NT2/D1 (cell line): ENCODE measurements at regions not wholly inside any gene's neighbourhood (a gene's known extent, or its start where the extent isn't known, plus 50 kb on each side); places are given as distances from the start of the nearest gene placed in this dataset.

Experiments
- DNase-seq: peaks from one replicate; pipeline ENCODE4 v3.0.0-alpha.2; 2011; ENCODE audit warnings: low read depth, low spot score
- H3K27me3 ChIP-seq: 2 replicates; pipeline ENCODE4 v1.6.0; 2011; ENCODE audit warnings: mild to moderate bottlenecking; ENCODE audit not compliant: insufficient read length, insufficient read depth
- H3K36me3 ChIP-seq: 2 replicates; pipeline ENCODE4 v1.6.1; 2011; ENCODE audit warnings: mild to moderate bottlenecking, low read length, mixed read lengths; ENCODE audit not compliant: insufficient read depth, insufficient read length
- H3K4me1 ChIP-seq: 2 replicates; pipeline ENCODE4 v1.5.1; 2011; ENCODE audit not compliant: insufficient read depth, insufficient read length
- H3K4me3 ChIP-seq: 2 replicates; pipeline ENCODE4 v1.5.1; 2011; ENCODE audit warnings: low read depth; ENCODE audit not compliant: insufficient read length
- H3K9ac ChIP-seq: 2 replicates; pipeline ENCODE4 v1.6.0; 2011; ENCODE audit warnings: low read depth; ENCODE audit not compliant: insufficient read length
- H3K9me3 ChIP-seq: 2 replicates; pipeline ENCODE4 v1.5.1; 2011; ENCODE audit warnings: mild to moderate bottlenecking, low read length; ENCODE audit not compliant: insufficient read depth
- SUZ12 ChIP-seq: IDR thresholded peaks from 2 replicates; pipeline ENCODE4 v1.6.1; 2011; ENCODE audit not compliant: insufficient read length, insufficient read depth; ENCODE audit errors: extremely low read depth
- YY1 ChIP-seq: IDR thresholded peaks from 2 replicates; pipeline ENCODE4 v1.6.1; 2011; ENCODE audit not compliant: insufficient read length, insufficient read depth
- ZNF274 ChIP-seq: IDR thresholded peaks from 2 replicates; pipeline ENCODE4 v1.6.1; 2011; ENCODE audit warnings: mild to moderate bottlenecking, low read depth, low read length

- no peaks in the 10 kb centered on the region for H3K27me3 ChIP-seq
- H3K4me1 ChIP-seq = peaks cover 18% of the 10 kb centered on the region
- TF ChIP-seq YY1 (no peak), SUZ12 (no peak), ZNF274 (no peak)
- no peak overlapping the region for H3K4me3 ChIP-seq
- peaks cover 4% of the 10 kb centered on the region; the same call in 1 of the 2 replicates for H3K9me3 ChIP-seq
- H3K9ac ChIP-seq = peak overlapping the region; percentile 46
- no peaks in the 10 kb centered on the region for H3K36me3 ChIP-seq
- no peak for DNase-seq
These were observed 169.2 kb upstream of the HS6ST1 start for GRCh38 chr2:128487650-128488387.

- Histone ChIP-seq H3K4me3 (no peak overlapping the region), H3K27me3 (no peaks in the 10 kb centered on the region), H3K36me3 (no peaks in the 10 kb centered on the region), H3K9me3 (peaks cover 10% of the 10 kb centered on the region; the same call in 1 of the 2 replicates), H3K4me1 (peaks cover 21% of the 10 kb centered on the region), H3K9ac (no peak overlapping the region)
- DNase-seq = no peak
- TF ChIP-seq YY1 (no peak), SUZ12 (no peak), ZNF274 (no peak)
These were observed 169.8 kb upstream of the HS6ST1 start for GRCh38 chr2:128488434-128488833.

GRCh38 chr2:128489526-128490273, 171.0 kb upstream of the HS6ST1 start:
- peaks cover 12% of the 10 kb centered on the region; the same call in 1 of the 2 replicates for H3K9me3 ChIP-seq
- DNase-seq = no peak
- peaks cover 22% of the 10 kb centered on the region for H3K4me1 ChIP-seq
- no peak overlapping the region for H3K9ac ChIP-seq
- H3K36me3 ChIP-seq = no peaks in the 10 kb centered on the region
- no peak overlapping the region for H3K4me3 ChIP-seq
- H3K27me3 ChIP-seq = no peaks in the 10 kb centered on the region
- TF ChIP-seq SUZ12 = no peak
- TF ChIP-seq ZNF274 = no peak
- TF ChIP-seq YY1 = no peak

GRCh38 chr2:128490321-128490720, 171.7 kb upstream of the HS6ST1 start:
- no peak for DNase-seq
- H3K36me3 ChIP-seq = no peaks in the 10 kb centered on the region
- no peaks in the 10 kb centered on the region for H3K27me3 ChIP-seq
- peaks cover 26% of the 10 kb centered on the region for H3K4me1 ChIP-seq
- TF ChIP-seq ZNF274 (no peak), YY1 (no peak), SUZ12 (no peak)
- H3K4me3 ChIP-seq = no peak overlapping the region
- peaks cover 12% of the 10 kb centered on the region; the same call in 1 of the 2 replicates for H3K9me3 ChIP-seq
- H3K9ac ChIP-seq = no peak overlapping the region

GRCh38 chr2:128490881-128491691, 172.4 kb upstream of the HS6ST1 start:
- peaks cover 26% of the 10 kb centered on the region for H3K4me1 ChIP-seq
- no peak for TF ChIP-seq ZNF274

GRCh38 chr2:128491692-128492244, 173.1 kb upstream of the HS6ST1 start:
- H3K4me1 ChIP-seq = peaks cover 26% of the 10 kb centered on the region
- no peak overlapping the region for H3K4me3 ChIP-seq
- DNase-seq = peak; percentile 86
- TF ChIP-seq ZNF274 (no peak), YY1 (no peak), SUZ12 (no peak)
- H3K27me3 ChIP-seq = no peaks in the 10 kb centered on the region
- H3K9ac ChIP-seq = peak overlapping the region; percentile 68
- H3K9me3 ChIP-seq = peaks cover 12% of the 10 kb centered on the region; the same call in 1 of the 2 replicates
- H3K36me3 ChIP-seq = no peaks in the 10 kb centered on the region

More at GRCh38 chr2:128490881-128491691, 172.4 kb upstream of the HS6ST1 start:
- Histone ChIP-seq H3K36me3 (no peaks in the 10 kb centered on the region), H3K4me3 (no peak overlapping the region), H3K9ac (peak overlapping the region; percentile 68), H3K27me3 (no peaks in the 10 kb centered on the region), H3K9me3 (peaks cover 12% of the 10 kb centered on the region; the same call in 1 of the 2 replicates)
- no peak for DNase-seq
